ENCODE measurements at regions not wholly inside any gene's neighbourhood (a gene's known extent, or its start where the extent isn't known, plus 50 kb on each side); places are given as distances from the start of the nearest gene placed in this dataset.
"Not testable (repeated sequence)": the region's sequence is repeated elsewhere in the genome, so short reads cannot be mapped to it uniquely, and the experiment has no call there.

- TF ChIP-seq, protein P1, sequence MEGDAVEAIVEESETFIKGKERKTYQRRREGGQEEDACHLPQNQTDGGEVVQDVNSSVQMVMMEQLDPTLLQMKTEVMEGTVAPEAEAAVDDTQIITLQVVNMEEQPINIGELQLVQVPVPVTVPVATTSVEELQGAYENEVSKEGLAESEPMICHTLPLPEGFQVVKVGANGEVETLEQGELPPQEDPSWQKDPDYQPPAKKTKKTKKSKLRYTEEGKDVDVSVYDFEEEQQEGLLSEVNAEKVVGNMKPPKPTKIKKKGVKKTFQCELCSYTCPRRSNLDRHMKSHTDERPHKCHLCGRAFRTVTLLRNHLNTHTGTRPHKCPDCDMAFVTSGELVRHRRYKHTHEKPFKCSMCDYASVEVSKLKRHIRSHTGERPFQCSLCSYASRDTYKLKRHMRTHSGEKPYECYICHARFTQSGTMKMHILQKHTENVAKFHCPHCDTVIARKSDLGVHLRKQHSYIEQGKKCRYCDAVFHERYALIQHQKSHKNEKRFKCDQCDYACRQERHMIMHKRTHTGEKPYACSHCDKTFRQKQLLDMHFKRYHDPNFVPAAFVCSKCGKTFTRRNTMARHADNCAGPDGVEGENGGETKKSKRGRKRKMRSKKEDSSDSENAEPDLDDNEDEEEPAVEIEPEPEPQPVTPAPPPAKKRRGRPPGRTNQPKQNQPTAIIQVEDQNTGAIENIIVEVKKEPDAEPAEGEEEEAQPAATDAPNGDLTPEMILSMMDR (IDR thresholded peaks at IDR 0.05; ENCODE audit: control insufficient read depth, extremely low read depth, insufficient read depth): no peak
- DNase-seq (ENCODE audit: low read depth): no peak
- no peak overlapping the region for H3K4me3 ChIP-seq (ENCODE audit: low read depth, low read length)
Measured at GRCh38 chr18:61637319-61637718, 255.5 kb downstream of the RNF152 start.

DNA sequence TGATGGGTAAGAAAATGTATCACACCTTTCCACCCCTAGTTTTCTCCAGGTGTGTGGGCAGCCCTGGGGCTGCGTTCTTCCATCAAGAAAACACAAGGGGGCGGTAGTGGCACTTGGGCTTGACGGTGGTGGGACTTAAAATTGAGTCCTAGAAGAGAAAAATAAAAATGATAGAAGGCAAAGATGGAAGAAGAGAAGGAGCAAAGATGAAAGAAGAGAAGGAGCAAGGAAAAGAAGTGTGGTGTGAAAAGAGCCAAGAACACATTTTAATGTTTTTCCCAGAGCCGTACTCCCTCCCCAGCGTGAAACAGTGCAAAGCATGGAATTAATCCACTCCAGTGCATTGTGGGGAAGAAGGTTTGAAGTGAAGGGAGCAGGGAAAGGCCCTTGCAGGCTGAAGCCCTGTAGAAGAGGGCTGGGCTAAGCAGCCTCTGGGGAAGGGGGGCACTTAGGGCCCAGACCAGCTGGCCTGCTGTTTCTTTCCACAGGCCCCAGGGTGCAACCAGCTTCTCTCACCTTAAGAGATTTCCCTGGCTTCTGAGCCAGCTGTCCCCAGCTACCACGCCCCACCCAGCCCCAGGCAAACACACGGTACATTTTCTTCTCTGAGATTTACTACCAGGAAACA lies 256.8 kb downstream of the RNF152 start:
- no peak overlapping the region for H3K4me3 ChIP-seq (ENCODE audit: low read depth, low read length)
- DNase-seq (ENCODE audit: low read depth): no peak

DNA sequence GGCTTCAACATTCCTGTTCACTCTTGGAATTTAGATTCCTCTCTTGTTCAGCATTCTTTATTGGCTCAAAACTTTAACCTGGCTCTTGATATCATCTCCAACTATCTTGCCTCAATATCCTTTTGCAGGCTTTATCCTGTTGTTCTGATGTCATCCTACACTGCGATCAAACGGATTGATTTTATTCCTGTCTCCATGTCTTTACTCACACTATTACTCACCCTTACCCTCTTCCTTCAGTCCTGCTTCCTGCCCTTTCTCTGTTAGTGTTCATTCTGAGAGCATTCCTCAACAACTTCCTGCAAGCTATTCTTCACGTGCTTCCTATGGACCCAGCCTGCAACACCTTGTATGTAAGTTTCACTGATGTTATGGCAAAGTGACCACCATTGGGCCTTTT lies 264.7 kb downstream of the RNF152 start:
- no peak overlapping the region for H3K4me3 ChIP-seq (ENCODE audit: low read depth, low read length)
- TF ChIP-seq, protein P1 (IDR thresholded peaks at IDR 0.05; ENCODE audit: control insufficient read depth, extremely low read depth, insufficient read depth): no peak

More for the DNA sequence above, 256.8 kb downstream of the RNF152 start:
- TF ChIP-seq, protein P1 (IDR thresholded peaks at IDR 0.05; ENCODE audit: control insufficient read depth, extremely low read depth, insufficient read depth): peak; percentile 87

GRCh38 chr18:61624631-61625030 lies 268.2 kb downstream of the RNF152 start:
- not testable (repeated sequence) for DNase-seq (ENCODE audit: low read depth); H3K4me3 ChIP-seq (ENCODE audit: low read depth, low read length)

More for the DNA sequence above, 264.7 kb downstream of the RNF152 start:
- no peak for DNase-seq (ENCODE audit: low read depth)

- TF ChIP-seq, protein P1 (IDR thresholded peaks at IDR 0.05; ENCODE audit: control insufficient read depth, extremely low read depth, insufficient read depth): no peak
- no peak for DNase-seq (ENCODE audit: low read depth)
- H3K4me3 ChIP-seq (ENCODE audit: low read depth, low read length): no peak overlapping the region
Measured at GRCh38 chr18:61619783-61620182, 273.0 kb downstream of the RNF152 start.

- no peak overlapping the region for H3K4me3 ChIP-seq (ENCODE audit: low read depth, low read length)
- TF ChIP-seq, protein P1 (IDR thresholded peaks at IDR 0.05; ENCODE audit: control insufficient read depth, extremely low read depth, insufficient read depth): no peak
- no peak for DNase-seq (ENCODE audit: low read depth)
Measured at GRCh38 chr18:61618816-61619215, 274.0 kb downstream of the RNF152 start.

DNA sequence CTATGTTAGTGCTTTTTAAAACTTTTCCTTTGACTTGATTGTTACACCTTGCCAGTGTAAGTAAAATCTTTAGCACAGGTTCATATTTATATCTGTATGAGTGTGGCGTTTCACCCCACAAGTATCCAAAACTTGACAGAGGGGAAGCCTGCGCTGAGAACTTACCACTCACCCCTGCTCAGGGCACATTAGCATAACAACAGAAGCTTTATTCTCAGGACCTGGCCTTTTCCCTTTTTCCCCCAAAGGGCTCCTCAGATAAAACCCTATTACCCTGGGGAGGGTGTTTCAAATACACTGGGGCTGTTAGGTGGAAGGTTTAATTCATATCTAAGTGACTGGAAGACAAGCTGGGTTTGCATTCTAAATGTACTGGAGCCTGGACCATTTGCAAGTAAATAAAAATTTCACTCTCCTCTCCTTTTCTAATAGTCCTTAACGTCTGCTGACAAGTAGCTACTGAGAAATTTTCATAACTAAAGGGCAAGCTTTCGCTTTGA lies 276.6 kb downstream of the RNF152 start:
- TF ChIP-seq, protein P1 (IDR thresholded peaks at IDR 0.05; ENCODE audit: control insufficient read depth, extremely low read depth, insufficient read depth): no peak
- no peak overlapping the region for H3K4me3 ChIP-seq (ENCODE audit: low read depth, low read length)
- no peak for DNase-seq (ENCODE audit: low read depth)
